Epithelial cell of esophagus (primary cell): ENCODE measurements at regions not wholly inside any gene's neighbourhood (a gene's known extent, or its start where the extent isn't known, plus 50 kb on each side); places are given as distances from the start of the nearest gene placed in this dataset.

Experiments used
- DNase-seq: peaks from one replicate; pipeline ENCODE4 v3.0.0; 2010; ENCODE audit warnings: low read depth
- H3K4me3 ChIP-seq: 2 replicates; pipeline ENCODE4 v1.5.1; 2011; ENCODE audit warnings: mild to moderate bottlenecking, low read length, control low read depth
- CTCF ChIP-seq: IDR thresholded peaks from 2 replicates; pipeline ENCODE4 v1.5.1; 2011; ENCODE audit warnings: low read depth, mild to moderate bottlenecking, low read length, control low read depth, inconsistent platforms; ENCODE audit not compliant: insufficient read depth; ENCODE audit errors: missing control alignments

- no peak for TF ChIP-seq CTCF
- H3K4me3 ChIP-seq, result no peak overlapping the region
- no peak for DNase-seq
These were observed 468.3 kb downstream of the GBE1 start for GRCh38 chr3:81293156-81293555.

GRCh38 chr3:81291586-81291985, 469.9 kb downstream of the GBE1 start:
- TF ChIP-seq CTCF, result no peak
- DNase-seq, result no peak
- no peak overlapping the region for H3K4me3 ChIP-seq

DNA sequence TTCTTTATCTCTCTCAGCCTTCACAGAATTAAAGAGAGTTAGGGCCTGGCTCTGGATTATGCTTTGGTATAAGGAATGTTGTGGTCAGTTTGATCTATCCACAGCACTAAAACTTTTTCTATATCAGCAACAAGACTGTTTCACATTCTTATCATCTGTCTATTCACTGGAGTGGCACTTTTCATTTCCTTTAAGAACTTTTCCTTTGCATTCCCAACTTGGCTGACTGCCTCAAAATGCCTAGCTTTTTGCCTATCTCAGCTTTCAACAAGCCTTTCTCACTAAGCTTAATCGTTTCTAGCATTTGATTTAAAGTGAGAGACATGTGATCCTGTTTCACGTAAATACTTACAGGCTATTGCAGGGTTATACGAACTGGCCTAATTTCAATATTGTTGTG, 471.8 kb downstream of the GBE1 start:
- no peak for TF ChIP-seq CTCF
- DNase-seq, result no peak
- no peak overlapping the region for H3K4me3 ChIP-seq

DNA sequence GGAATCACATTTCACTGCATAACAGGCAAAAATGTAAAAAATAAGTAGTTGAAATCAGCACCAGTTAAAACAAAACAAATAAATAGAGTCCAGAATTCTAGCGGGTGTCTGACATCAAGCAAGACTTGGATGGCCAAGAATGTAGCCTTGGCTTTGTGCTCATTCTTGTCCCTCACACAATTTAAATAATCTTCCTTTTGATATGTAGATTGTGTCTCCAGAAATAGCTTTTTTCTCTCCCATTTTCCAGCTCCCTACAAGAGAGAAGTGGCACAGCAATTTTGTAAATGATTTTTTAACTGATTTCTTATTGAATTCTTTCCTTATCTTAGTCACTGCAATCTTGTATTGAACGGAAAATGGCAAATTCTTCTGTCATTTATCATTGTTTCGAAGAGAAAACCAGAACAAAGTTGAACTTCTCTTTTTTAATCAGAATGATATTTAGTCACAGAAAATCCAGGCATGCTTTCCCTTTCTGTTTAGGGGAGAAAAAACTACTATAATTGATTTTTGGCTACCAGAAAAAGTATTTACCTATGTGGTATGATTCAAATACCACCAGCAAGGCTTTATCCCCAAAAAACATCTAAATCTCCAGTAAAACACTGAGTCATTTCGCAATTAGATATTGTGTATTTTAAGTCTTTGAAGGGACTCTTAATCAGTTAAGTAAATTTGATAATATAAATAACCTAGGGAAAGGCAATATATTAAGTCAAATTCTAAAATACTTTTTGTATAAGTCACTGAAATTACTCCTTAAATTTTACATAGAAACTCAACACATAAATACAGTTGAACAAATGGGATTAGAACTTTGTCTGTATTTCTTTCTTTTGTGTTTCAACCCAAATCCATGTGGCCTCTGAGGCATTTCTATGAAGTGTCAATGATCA, 481.7 kb downstream of the GBE1 start:
- no peak for TF ChIP-seq CTCF
- DNase-seq, result no peak
- no peak overlapping the region for H3K4me3 ChIP-seq

DNA sequence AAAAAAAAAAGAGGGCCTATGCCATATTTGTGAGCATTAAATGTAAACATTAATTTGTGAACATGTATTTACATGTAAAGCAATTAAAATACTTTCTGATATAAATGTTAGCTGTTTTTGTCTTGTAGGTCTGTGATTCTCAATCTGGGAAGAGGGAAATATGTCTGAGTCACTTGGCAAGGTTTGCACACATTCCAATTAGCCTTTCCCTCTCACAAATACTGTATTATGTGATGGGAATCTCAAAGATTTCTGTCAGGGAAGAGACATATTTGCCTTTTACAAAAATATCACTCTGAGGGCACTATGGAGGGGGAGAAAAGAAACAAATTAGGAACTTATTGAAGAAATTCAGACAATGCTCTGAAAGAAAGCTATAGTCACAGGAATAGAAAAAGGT, 483.6 kb downstream of the GBE1 start:
- DNase-seq, result peak; percentile 4
- TF ChIP-seq CTCF, result no peak
- H3K4me3 ChIP-seq, result no peak overlapping the region

DNA sequence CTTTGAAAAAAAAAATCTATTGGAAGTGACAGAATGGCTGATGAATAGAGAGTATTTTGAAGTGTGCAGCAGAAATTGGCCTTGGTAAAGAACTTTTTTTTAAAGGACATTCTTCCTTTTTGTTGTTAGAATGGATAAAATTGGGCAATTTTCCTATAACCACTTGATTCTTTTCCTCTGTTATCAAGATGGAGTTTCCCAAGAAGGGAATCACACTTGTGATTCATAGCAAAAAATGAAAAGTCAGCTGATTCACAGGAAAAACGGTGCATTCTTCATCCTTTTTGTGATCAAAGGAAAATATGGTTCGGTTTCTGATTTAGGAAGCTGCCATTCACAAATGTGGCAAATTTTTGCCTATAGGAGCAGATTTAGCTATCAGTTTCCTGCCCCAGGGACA, 486.8 kb downstream of the GBE1 start:
- H3K4me3 ChIP-seq, result no peak overlapping the region
- no peak for DNase-seq
- no peak for TF ChIP-seq CTCF
